CD8-positive, alpha-beta memory T cell (primary cell): ENCODE measurements at regions not wholly inside any gene's neighbourhood (a gene's known extent, or its start where the extent isn't known, plus 50 kb on each side); places are given as distances from the start of the nearest gene placed in this dataset.
"Not testable (repeated sequence)": the region's sequence is repeated elsewhere in the genome, so short reads cannot be mapped to it uniquely, and the experiment has no call there.

Experiments used
- CTCF ChIA-PET: fragments of 350-600 bp; sonication (Branson Sonifier 250); formaldehyde crosslinking; loops from one replicate; lab custom pipeline; 2021; ENCODE audit warnings: antibody characterized with exemption; lab: Charles Lee
- POLR2A ChIA-PET: fragments of 350-600 bp; sonication (Branson Sonifier 250); formaldehyde crosslinking; loops from one replicate; lab custom pipeline; 2021; ENCODE audit warnings: antibody characterized with exemption; lab: Charles Lee
- DNase-seq, 5 donors: peaks; one replicate each; pipeline versions ENCODE4 v3.0.0 to v3.0.0-alpha.2; 2020 to 2022; ENCODE audit warnings: mixed read lengths in 1 of 5
- H3K27ac ChIP-seq: one replicate; pipeline ENCODE4 v1.7.0; 2013; ENCODE audit warnings: low read depth, mild to moderate bottlenecking, low read length, moderate library complexity
- H3K27me3 ChIP-seq: 2 replicates; pipeline ENCODE4 v1.7.0; 2013; ENCODE audit warnings: low read length, mild to moderate bottlenecking; ENCODE audit not compliant: insufficient read depth, poor library complexity, severe bottlenecking
- H3K36me3 ChIP-seq: 2 replicates; pipeline ENCODE4 v1.7.0; 2013; ENCODE audit warnings: mild to moderate bottlenecking, low read length, moderate library complexity; ENCODE audit not compliant: insufficient read depth
- H3K4me1 ChIP-seq: 2 replicates; pipeline ENCODE4 v1.7.0; 2013; ENCODE audit warnings: mild to moderate bottlenecking, low read length, moderate library complexity; ENCODE audit not compliant: insufficient read depth
- H3K4me3 ChIP-seq: 2 replicates; pipeline ENCODE4 v1.7.0; 2013; ENCODE audit warnings: mild to moderate bottlenecking, low read length
- H3K9me3 ChIP-seq: 2 replicates; pipeline ENCODE4 v1.7.0; 2013; ENCODE audit warnings: mild to moderate bottlenecking, low read length
- H3K27ac Mint-ChIP-seq, 8 donors: one replicate each; pipeline ENCODE4 v1.8.0; 2020 to 2021; ENCODE audit warnings: mixed read lengths in 8 of 8, mild to moderate bottlenecking in 6 of 8, inconsistent platforms in 3 of 8, moderate library complexity in 3 of 8
- H3K27me3 Mint-ChIP-seq, 2 donors: one replicate each; pipeline ENCODE4 v1.8.0; 2020 to 2021; ENCODE audit warnings: mixed read lengths in 2 of 2, mild to moderate bottlenecking in 1 of 2, moderate library complexity in 1 of 2
- H3K36me3 Mint-ChIP-seq, 3 donors: one replicate each; pipeline ENCODE4 v1.8.0; 2020 to 2021; ENCODE audit warnings: mixed read lengths in 3 of 3, inconsistent platforms in 1 of 3, mild to moderate bottlenecking in 1 of 3
- H3K4me1 Mint-ChIP-seq, 3 donors: one replicate each; pipeline ENCODE4 v1.8.0; 2020 to 2021; ENCODE audit warnings: mixed read lengths in 3 of 3, inconsistent platforms in 1 of 3, mild to moderate bottlenecking in 1 of 3
- H3K4me3 Mint-ChIP-seq, 7 donors: one replicate each; pipeline ENCODE4 v1.8.0; 2020 to 2021; ENCODE audit warnings: mixed read lengths in 7 of 7, mild to moderate bottlenecking in 6 of 7, moderate library complexity in 4 of 7, inconsistent platforms in 2 of 7
- H3K9me3 Mint-ChIP-seq, 5 donors: one replicate each; pipeline ENCODE4 v1.8.0; 2020 to 2022; ENCODE audit warnings: mixed read lengths in 5 of 5, mild to moderate bottlenecking in 3 of 5, moderate library complexity in 2 of 5, inconsistent platforms in 1 of 5

DNA sequence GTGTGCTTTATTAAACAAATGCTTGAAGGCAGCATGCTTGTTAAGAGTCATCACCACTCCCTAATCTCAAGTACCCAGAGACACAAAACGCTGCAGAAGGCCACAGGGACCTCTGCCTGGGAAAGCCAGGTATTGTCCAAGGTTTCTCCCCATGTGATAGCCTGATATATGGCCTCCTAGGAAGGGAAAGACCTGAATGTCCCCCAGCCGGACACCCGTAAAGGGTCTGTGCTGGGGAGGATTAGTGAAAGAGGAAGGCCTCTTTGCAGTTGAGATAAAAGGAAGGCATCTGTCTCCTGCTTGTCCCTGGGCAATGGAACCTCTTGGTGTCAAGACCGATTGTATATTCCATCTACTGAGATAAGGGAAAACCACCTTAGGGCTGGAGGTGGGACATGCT lies 159.7 kb downstream of the ADRA2C start:
- H3K4me3 Mint-ChIP-seq, H3K36me3 Mint-ChIP-seq, H3K4me1 ChIP-seq, DNase-seq, H3K27ac ChIP-seq, H3K36me3 ChIP-seq, H3K4me3 ChIP-seq, H3K9me3 Mint-ChIP-seq, H3K27me3 ChIP-seq, CTCF ChIA-PET, H3K4me1 Mint-ChIP-seq, H3K27ac Mint-ChIP-seq, H3K9me3 ChIP-seq, POLR2A ChIA-PET: not testable (repeated sequence)
- H3K27me3 Mint-ChIP-seq = peaks cover 10 to 27% of the 10 kb centered on the region in 2 donors

GRCh38 chr4:3926271-3926670 lies 160.1 kb downstream of the ADRA2C start:
- H3K27me3 ChIP-seq, H3K27ac ChIP-seq, POLR2A ChIA-PET, H3K9me3 ChIP-seq, H3K4me1 Mint-ChIP-seq, DNase-seq, H3K4me3 Mint-ChIP-seq, CTCF ChIA-PET, H3K9me3 Mint-ChIP-seq, H3K36me3 ChIP-seq, H3K27ac Mint-ChIP-seq, H3K4me3 ChIP-seq, H3K36me3 Mint-ChIP-seq, H3K4me1 ChIP-seq: not testable (repeated sequence)
- peaks cover 10 to 27% of the 10 kb centered on the region in 2 donors for H3K27me3 Mint-ChIP-seq

DNA sequence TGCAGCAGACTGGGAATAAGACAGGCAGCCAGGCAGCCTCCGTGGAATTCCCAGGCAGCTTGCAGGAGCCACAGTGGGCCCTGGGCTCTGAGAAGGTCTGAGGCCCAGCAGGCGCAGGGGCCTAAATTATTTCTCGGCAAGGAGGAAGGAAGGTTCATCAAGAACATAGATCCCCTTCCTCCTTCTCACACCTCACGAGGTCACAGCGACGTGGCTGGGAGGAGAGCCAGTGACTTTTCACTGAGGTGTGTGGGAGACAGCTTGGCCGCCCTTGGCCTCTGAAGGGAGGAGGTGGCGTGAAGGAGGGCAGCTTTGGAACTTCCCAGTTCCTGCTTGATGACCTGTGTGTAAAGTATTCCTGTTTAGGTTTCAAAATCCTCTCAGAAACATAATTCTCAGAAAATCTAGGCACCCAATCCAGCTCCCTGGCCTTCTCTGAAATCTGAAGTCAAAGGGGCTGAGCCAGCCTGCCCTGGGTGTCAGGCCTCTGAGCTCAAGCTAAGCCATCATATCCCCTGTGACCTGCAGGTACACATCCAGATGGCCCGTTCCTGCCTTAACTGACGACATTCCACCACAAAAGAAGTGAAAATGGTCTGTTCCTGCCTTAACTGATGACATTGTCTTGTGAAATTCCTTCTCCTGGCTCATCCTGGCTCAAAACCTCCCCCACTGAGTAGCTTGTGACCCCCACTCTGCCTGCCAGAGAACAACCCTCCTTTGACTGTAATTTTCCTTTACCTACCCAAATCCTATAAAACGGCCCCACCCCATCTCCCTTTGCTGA lies 161.0 kb downstream of the ADRA2C start:
- H3K36me3 ChIP-seq, H3K27ac Mint-ChIP-seq, H3K4me3 Mint-ChIP-seq, CTCF ChIA-PET, H3K27ac ChIP-seq, H3K4me3 ChIP-seq, H3K4me1 ChIP-seq, H3K4me1 Mint-ChIP-seq, H3K9me3 Mint-ChIP-seq, H3K27me3 ChIP-seq, H3K9me3 ChIP-seq, DNase-seq, H3K36me3 Mint-ChIP-seq, POLR2A ChIA-PET: not testable (repeated sequence)
- peaks cover 10 to 27% of the 10 kb centered on the region in 2 donors for H3K27me3 Mint-ChIP-seq

DNA sequence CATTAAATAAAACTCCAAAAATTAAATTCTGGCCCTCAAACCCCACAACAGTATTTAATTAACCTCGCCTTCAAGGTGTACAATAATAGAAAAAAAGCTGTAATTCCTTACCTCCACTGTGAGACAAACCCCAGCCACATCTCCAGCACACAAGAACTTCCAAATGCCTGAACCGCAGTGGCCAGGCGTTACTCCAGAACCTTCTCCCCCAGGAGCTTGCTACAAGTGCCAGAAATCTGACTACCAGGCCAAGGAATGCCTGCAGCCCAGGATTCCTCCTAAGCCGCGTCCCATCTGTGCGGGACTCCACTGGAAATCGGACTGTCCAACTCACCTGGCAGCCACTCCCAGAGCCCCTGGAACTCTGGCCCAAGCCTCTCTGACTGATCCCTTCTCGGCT lies 163.2 kb downstream of the ADRA2C start:
- H3K4me1 Mint-ChIP-seq, H3K27ac ChIP-seq, H3K9me3 Mint-ChIP-seq, H3K27me3 ChIP-seq, H3K36me3 Mint-ChIP-seq, H3K4me3 ChIP-seq, H3K36me3 ChIP-seq, CTCF ChIA-PET, H3K4me1 ChIP-seq, H3K4me3 Mint-ChIP-seq, H3K27ac Mint-ChIP-seq, DNase-seq, POLR2A ChIA-PET, H3K9me3 ChIP-seq: not testable (repeated sequence)
- H3K27me3 Mint-ChIP-seq = peaks cover 16 to 27% of the 10 kb centered on the region in 2 donors

DNA sequence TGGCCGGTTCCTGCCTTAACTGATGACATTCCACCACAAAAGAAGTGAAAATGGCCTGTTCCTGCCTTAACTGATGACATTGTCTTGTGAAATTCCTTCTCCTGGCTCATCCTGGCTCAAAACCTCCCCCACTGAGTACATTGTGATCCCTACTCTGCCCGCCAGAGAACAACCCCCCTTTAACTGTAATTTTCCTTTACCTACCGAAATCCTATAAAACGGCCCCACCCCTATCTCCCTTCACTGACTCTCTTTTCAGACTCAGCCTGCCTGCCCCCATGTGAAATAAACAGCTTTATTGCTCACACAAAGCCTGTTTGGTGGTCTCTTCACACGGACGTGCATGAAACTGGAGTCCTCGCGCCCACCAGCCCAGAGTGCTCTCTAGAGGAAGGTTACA lies 166.5 kb downstream of the ADRA2C start:
- H3K9me3 ChIP-seq, DNase-seq, H3K27ac Mint-ChIP-seq, CTCF ChIA-PET, H3K4me1 ChIP-seq, H3K4me3 Mint-ChIP-seq, H3K9me3 Mint-ChIP-seq, H3K4me3 ChIP-seq, H3K36me3 ChIP-seq, H3K36me3 Mint-ChIP-seq, POLR2A ChIA-PET, H3K27me3 ChIP-seq, H3K27ac ChIP-seq, H3K4me1 Mint-ChIP-seq: not testable (repeated sequence)
- peaks cover 10 to 17% of the 10 kb centered on the region in 2 donors for H3K27me3 Mint-ChIP-seq

DNA sequence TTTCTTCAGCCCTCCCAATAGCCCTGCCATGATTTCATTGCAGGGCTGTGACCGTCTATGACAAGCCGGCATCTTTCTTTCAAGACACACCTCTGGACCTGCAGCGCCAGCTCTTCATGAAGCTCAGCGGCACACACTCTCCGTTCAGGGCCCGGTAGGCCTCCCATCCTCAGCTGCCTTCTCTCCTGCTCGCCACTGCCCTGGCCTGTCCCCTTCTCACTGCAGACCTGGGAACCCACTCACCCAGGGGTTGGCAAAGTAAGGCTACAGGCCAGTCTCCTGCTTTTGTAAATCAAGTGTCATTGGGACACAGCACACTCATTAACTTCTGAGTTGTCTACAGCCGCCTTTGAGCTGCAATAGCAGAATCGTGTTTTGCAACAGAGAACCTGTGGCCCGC lies 169.2 kb downstream of the ADRA2C start:
- H3K36me3 ChIP-seq, H3K36me3 Mint-ChIP-seq, H3K27ac Mint-ChIP-seq, H3K27me3 ChIP-seq, H3K4me1 ChIP-seq, POLR2A ChIA-PET, H3K4me1 Mint-ChIP-seq, H3K9me3 ChIP-seq, CTCF ChIA-PET, H3K27ac ChIP-seq, H3K9me3 Mint-ChIP-seq, H3K4me3 Mint-ChIP-seq, DNase-seq, H3K4me3 ChIP-seq: not testable (repeated sequence)
- peaks cover 8 to 10% of the 10 kb centered on the region in 2 donors for H3K27me3 Mint-ChIP-seq

- no peaks in the 10 kb centered on the region for H3K4me1 ChIP-seq
- H3K27me3 Mint-ChIP-seq = peaks cover 8 to 10% of the 10 kb centered on the region in 2 donors
- H3K9me3 Mint-ChIP-seq = no peaks in the 10 kb centered on the region
- H3K36me3 ChIP-seq = no peaks in the 10 kb centered on the region
- no peaks in the 10 kb centered on the region for H3K4me1 Mint-ChIP-seq
- H3K9me3 ChIP-seq = no peaks in the 10 kb centered on the region
- CTCF ChIA-PET = no interaction called here
- H3K27ac Mint-ChIP-seq = no peak overlapping the region
- H3K27ac ChIP-seq = no peak overlapping the region
- no peaks in the 10 kb centered on the region for H3K36me3 Mint-ChIP-seq
- POLR2A ChIA-PET = no interaction called here
- DNase-seq = no peak
- H3K4me3 Mint-ChIP-seq = no peak overlapping the region
- no peak overlapping the region for H3K4me3 ChIP-seq
- no peaks in the 10 kb centered on the region for H3K27me3 ChIP-seq
Observed at GRCh38 chr4:3936184-3936583, 170.0 kb downstream of the ADRA2C start.

DNA sequence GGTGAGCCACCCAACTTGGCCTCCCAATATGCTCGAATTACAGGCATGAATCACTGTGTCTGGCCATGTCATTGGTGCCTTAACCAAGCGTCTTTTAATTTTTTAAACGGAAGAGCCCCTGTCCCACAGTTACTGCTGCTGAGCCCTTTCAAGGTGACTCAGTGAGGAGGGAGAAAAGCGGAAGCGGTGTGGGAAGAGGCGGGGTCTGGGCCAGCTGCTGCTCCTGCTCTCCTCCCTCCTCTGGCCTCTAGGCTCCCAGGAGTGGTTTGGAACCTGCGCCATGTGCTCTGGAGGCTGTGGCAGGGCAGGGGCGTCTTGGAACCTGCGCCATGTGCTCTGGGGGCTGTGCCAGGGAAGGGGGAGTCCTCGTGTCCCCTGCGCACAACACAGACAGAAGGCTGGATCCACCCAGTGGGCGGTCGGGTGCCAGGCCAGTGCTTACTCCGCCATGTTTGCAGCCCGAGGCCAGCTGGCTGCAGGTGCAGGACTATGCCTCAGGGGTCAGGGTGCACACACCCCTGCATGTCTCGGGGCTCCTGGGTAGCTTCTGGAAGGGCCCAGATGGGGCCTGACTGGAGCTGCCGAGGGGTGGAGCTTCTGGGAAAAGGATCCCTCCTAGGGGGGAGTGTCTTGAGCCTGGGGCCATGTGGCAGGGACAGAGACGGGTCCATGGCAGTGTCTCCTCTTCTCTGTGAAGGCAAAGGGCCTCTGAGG lies 171.8 kb downstream of the ADRA2C start:
- H3K36me3 Mint-ChIP-seq, CTCF ChIA-PET, H3K27me3 ChIP-seq, H3K27ac Mint-ChIP-seq, POLR2A ChIA-PET, H3K9me3 ChIP-seq, H3K4me3 ChIP-seq, H3K9me3 Mint-ChIP-seq, H3K4me1 ChIP-seq, DNase-seq, H3K27ac ChIP-seq, H3K36me3 ChIP-seq, H3K4me3 Mint-ChIP-seq: not testable (repeated sequence)
- peaks cover 12 to 14% of the 10 kb centered on the region in 2 donors for H3K27me3 Mint-ChIP-seq
- H3K4me1 Mint-ChIP-seq = peaks cover 4 to 11% (median 4%) of the 10 kb centered on the region in 3 donors
